Stomach (tissue), 4 donors: ENCODE measurements at regions not wholly inside any gene's neighbourhood (a gene's known extent, or its start where the extent isn't known, plus 50 kb on each side); places are given as distances from the start of the nearest gene placed in this dataset.

Source experiments
- CTCF ChIP-seq, 7 experiments: fragments of 450-650 bp in 4 of 7; fragments of 200-600 bp in 3 of 7; sonication (generic) in 3 of 7; IDR thresholded peaks; one replicate each; pipeline ENCODE4 v1.5.1; 2016 to 2019; ENCODE audit warnings: antibody characterized with exemption in 7 of 7, control low read depth in 2 of 7, mild to moderate bottlenecking in 1 of 7
- EP300 ChIP-seq: sonication (generic); formaldehyde crosslinking; IDR thresholded peaks from one replicate; pipeline ENCODE4 v1.6.1; 2017; ENCODE audit warnings: antibody characterized with exemption
- POLR2A ChIP-seq, 4 donors: fragments of 450-650 bp; IDR thresholded peaks; one replicate each; pipeline ENCODE4 v1.6.1; 2016; ENCODE audit warnings: antibody characterized with exemption in 4 of 4, control low read depth in 2 of 4, mild to moderate bottlenecking in 1 of 4, moderate library complexity in 1 of 4

- TF ChIP-seq CTCF (IDR thresholded peaks at IDR 0.05): no peak
- no peak for TF ChIP-seq EP300
- TF ChIP-seq POLR2A (IDR thresholded peaks at IDR 0.05): no peak
Observed at GRCh38 chr2:13666582-13667414, 950.1 kb downstream of the TRIB2 start.
